IMR-90 (cell line): ENCODE measurements at regions not wholly inside any gene's neighbourhood (a gene's known extent, or its start where the extent isn't known, plus 50 kb on each side); places are given as distances from the start of the nearest gene placed in this dataset.

Source experiments
- ATAC-seq: fragments of 200-7000 bp; cut with Tn5 transposase; 2 replicates; pipeline ENCODE4 v1.9.1; 2020; ENCODE audit warnings: low read depth, mild to moderate bottlenecking, moderate library complexity
- BruUV-seq: library from RNA; stranded (reverse); fragments of 400-500 nt; replicated peaks from 2 replicates; lab custom pipeline; 2021; lab: Mats Ljungman, UMichigan
- CTCF ChIA-PET: fragments of 300-600 bp; formaldehyde crosslinking; extraction: SDS; loops from one replicate; lab custom pipeline; 2021; ENCODE audit warnings: antibody characterized with exemption; lab: Yijun Ruan, JAX
- POLR2A ChIA-PET: fragments of 300-600 bp; sonication (Branson Sonifier 250); formaldehyde crosslinking; loops from one replicate; lab custom pipeline; 2022; ENCODE audit warnings: antibody characterized with exemption; ENCODE audit not compliant: unreplicated experiment; lab: Charles Lee
- DNase-seq: peaks from one replicate; pipeline ENCODE4 v3.0.0; 2013
- H2AFZ ChIP-seq: replicated peaks from 2 replicates; pipeline ENCODE3; 2013; ENCODE audit warnings: low read length, mild to moderate bottlenecking; ENCODE audit not compliant: poor library complexity
- H2AK5ac ChIP-seq: 2 replicates; pipeline ENCODE4 v1.6.1; 2013; ENCODE audit warnings: low read depth, low read length, inconsistent platforms
- H2AK9ac ChIP-seq: replicated peaks from 2 replicates; pipeline ENCODE3; 2013; ENCODE audit warnings: mild to moderate bottlenecking, low read depth, low read length, moderate library complexity; ENCODE audit not compliant: poor library complexity
- H2BK120ac ChIP-seq: 2 replicates; pipeline ENCODE4 v1.6.1; 2013; ENCODE audit warnings: low read depth, low read length, inconsistent platforms
- H2BK15ac ChIP-seq: 3 replicates; pipeline ENCODE4 v1.6.1; 2013; ENCODE audit warnings: low read depth, low read length, inconsistent platforms
- H2BK20ac ChIP-seq: 2 replicates; pipeline ENCODE4 v1.6.1; 2013; ENCODE audit warnings: low read depth, mild to moderate bottlenecking, inconsistent platforms, low read length, moderate library complexity
- H2BK5ac ChIP-seq: 2 replicates; pipeline ENCODE4 v1.6.1; 2013; ENCODE audit warnings: mild to moderate bottlenecking, low read depth, low read length, inconsistent platforms; ENCODE audit not compliant: poor library complexity, severe bottlenecking
- H3K14ac ChIP-seq: replicated peaks from 2 replicates; pipeline ENCODE4 v1.6.1; 2013; ENCODE audit warnings: low read depth, low read length, inconsistent platforms
- H3K18ac ChIP-seq: 2 replicates; pipeline ENCODE4 v1.6.1; 2013; ENCODE audit warnings: low read depth, low read length, control low read depth
- H3K23ac ChIP-seq: 2 replicates; pipeline ENCODE4 v1.6.1; 2013; ENCODE audit warnings: low read depth, low read length, inconsistent platforms
- H3K27ac ChIP-seq: 2 replicates; pipeline ENCODE4 v1.5.1; 2013; ENCODE audit warnings: mild to moderate bottlenecking, control low read depth, low read length; ENCODE audit not compliant: insufficient read depth
- H3K27me3 ChIP-seq: 2 replicates; pipeline ENCODE4 v1.6.1; 2013; ENCODE audit warnings: low read length; ENCODE audit not compliant: control insufficient read depth, insufficient read depth
- H3K36me3 ChIP-seq: 2 replicates; pipeline ENCODE4 v1.6.1; 2013; ENCODE audit warnings: low read length, mixed read lengths; ENCODE audit not compliant: control insufficient read depth, insufficient read depth
- H3K4ac ChIP-seq: 2 replicates; pipeline ENCODE4 v1.6.1; 2013; ENCODE audit warnings: low read depth, low read length, inconsistent platforms
- H3K4me1 ChIP-seq: 2 replicates; pipeline ENCODE4 v1.6.1; 2013; ENCODE audit warnings: low read length, mixed read lengths; ENCODE audit not compliant: control insufficient read depth, insufficient read depth
- H3K4me2 ChIP-seq: 2 replicates; pipeline ENCODE4 v1.6.1; 2013; ENCODE audit warnings: low read depth, mild to moderate bottlenecking, control low read depth, low read length, moderate library complexity
- H3K4me3 ChIP-seq: 2 replicates; pipeline ENCODE4 v1.5.1; 2013; ENCODE audit warnings: low read depth, mild to moderate bottlenecking, control low read depth, low read length, moderate library complexity; ENCODE audit not compliant: insufficient read depth
- H3K56ac ChIP-seq: 2 replicates; pipeline ENCODE4 v1.6.1; 2013; ENCODE audit warnings: low read length, inconsistent platforms; ENCODE audit not compliant: insufficient read depth; ENCODE audit errors: extremely low read depth
- H3K79me1 ChIP-seq, 2 experiments: 2 replicates each; pipeline ENCODE4 v1.6.1; 2013; ENCODE audit warnings: low read length in 2 of 2, inconsistent platforms in 1 of 2, low read depth in 1 of 2
- H3K9ac ChIP-seq: 2 replicates; pipeline ENCODE4 v1.6.1; 2013; ENCODE audit warnings: low read depth, low read length, control low read depth
- H3K9me1 ChIP-seq: 2 replicates; pipeline ENCODE4 v1.6.1; 2013; ENCODE audit warnings: low read length, inconsistent platforms; ENCODE audit not compliant: insufficient read depth
- H3K9me3 ChIP-seq: 2 replicates; pipeline ENCODE4 v1.6.1; 2013; ENCODE audit warnings: low read length; ENCODE audit not compliant: control insufficient read depth, insufficient read depth
- H4K20me1 ChIP-seq: 2 replicates; pipeline ENCODE4 v1.6.1; 2013; ENCODE audit warnings: low read length, inconsistent platforms; ENCODE audit not compliant: insufficient read depth
- H4K5ac ChIP-seq: 2 replicates; pipeline ENCODE4 v1.6.1; 2013; ENCODE audit warnings: mild to moderate bottlenecking, low read depth, low read length, control low read depth
- H4K8ac ChIP-seq, 2 experiments: 2 replicates each; pipeline ENCODE4 v1.6.1; 2013; ENCODE audit warnings: low read depth in 2 of 2, low read length in 2 of 2, control low read depth in 1 of 2, inconsistent platforms in 1 of 2
- H4K91ac ChIP-seq: 2 replicates; pipeline ENCODE4 v1.6.1; 2013; ENCODE audit warnings: low read depth, low read length, inconsistent platforms; ENCODE audit not compliant: insufficient read depth
- BHLHE40 ChIP-seq: fragments of 150-350 bp; IDR thresholded peaks from 2 replicates; pipeline ENCODE4 v1.6.1; 2016; ENCODE audit warnings: mild to moderate bottlenecking, low read depth, low read length
- CEBPB ChIP-seq: IDR thresholded peaks from 2 replicates; pipeline ENCODE4 v1.6.1; 2012; ENCODE audit warnings: low read depth, low read length, improper control_type of control experiment
- CHD1 ChIP-seq: IDR thresholded peaks from 2 replicates; pipeline ENCODE4 v1.6.1; 2012; ENCODE audit warnings: low read depth, low read length, improper control_type of control experiment
- CTCF ChIP-seq: conservative IDR thresholded peaks from 2 replicates; pipeline ENCODE4 v1.5.1; 2012; ENCODE audit warnings: mild to moderate bottlenecking, low read depth, low read length, improper control_type of control experiment
- ELK1 ChIP-seq: fragments of 150-350 bp; IDR thresholded peaks from 2 replicates; pipeline ENCODE4 v1.6.1; 2016; ENCODE audit warnings: low read depth, mild to moderate bottlenecking, low read length, moderate library complexity, borderline replicate concordance
- FOS ChIP-seq: fragments of 150-350 bp; IDR thresholded peaks from 2 replicates; pipeline ENCODE4 v1.6.1; 2016; ENCODE audit warnings: low read depth, low read length
- MAFK ChIP-seq: IDR thresholded peaks from 2 replicates; pipeline ENCODE4 v1.6.1; 2012; ENCODE audit warnings: low read depth, low read length, improper control_type of control experiment
- MAZ ChIP-seq: IDR thresholded peaks from 2 replicates; pipeline ENCODE4 v1.6.1; 2012; ENCODE audit warnings: low read depth, mild to moderate bottlenecking, low read length, improper control_type of control experiment, moderate library complexity, borderline replicate concordance
- NFE2L2 ChIP-seq: fragments of 150-350 bp; IDR thresholded peaks from 2 replicates; pipeline ENCODE4 v1.6.1; 2016; ENCODE audit warnings: low read depth, mild to moderate bottlenecking, low read length
- POLR2A ChIP-seq: IDR thresholded peaks from 2 replicates; pipeline ENCODE4 v1.6.1; 2012; ENCODE audit warnings: mild to moderate bottlenecking, low read depth, low read length
- RAD21 ChIP-seq: IDR thresholded peaks from 2 replicates; pipeline ENCODE4 v1.6.1; 2012; ENCODE audit warnings: low read length, improper control_type of control experiment
- RCOR1 ChIP-seq: IDR thresholded peaks from 2 replicates; pipeline ENCODE4 v1.6.1; 2012; ENCODE audit warnings: mild to moderate bottlenecking, low read length, improper control_type of control experiment; ENCODE audit not compliant: insufficient replicate concordance
- RFX5 ChIP-seq: IDR thresholded peaks from 2 replicates; pipeline ENCODE4 v1.8.0; 2012; ENCODE audit warnings: low read depth, mild to moderate bottlenecking, low read length, moderate library complexity
- SMC3 ChIP-seq: fragments of 150-350 bp; IDR thresholded peaks from 2 replicates; pipeline ENCODE4 v1.6.1; 2016; ENCODE audit warnings: low read depth, mild to moderate bottlenecking, antibody characterized with exemption, low read length, moderate library complexity
- WGBS, 2 experiments: methylation state at CpG; one replicate each; pipeline versions ENCODE4 v1.1.5 to v1.1.7; 2013; ENCODE audit warnings: missing lambda C conversion rate in 2 of 2; ENCODE audit not compliant: insufficient read length in 1 of 2; ENCODE audit errors: extremely low coverage in 2 of 2; 5-methylcytosine and 5-hydroxymethylcytosine counted together
- dilution Hi-C: fragments of 300-500 bp; cut with HindIII; formaldehyde crosslinking; loops from one replicate; pipeline ENCODE4 v1.14.3; 2018; ENCODE audit warnings: low sequenced_read_pairs; ENCODE audit not compliant: unreplicated experiment
- in situ Hi-C: fragments of 300-500 bp; cut with MboI; formaldehyde crosslinking; loops from 3 replicates; pipeline ENCODE4 v1.14.3; 2019; ENCODE audit warnings: low sequenced_read_pairs, inconsistent platforms, mixed read lengths
- intact Hi-C: fragments of 100-400 bp; cut with micrococcal nuclease; formaldehyde crosslinking; loops from 2 replicates; pipeline ENCODE4 v1.10.0; 2022

- Histone ChIP-seq H3K18ac (no peak overlapping the region), H2BK20ac (no peak overlapping the region), H4K5ac (no peak overlapping the region), H3K4me1 (no peaks in the 10 kb centered on the region), H2AFZ (no peak overlapping the region), H2BK120ac (no peak overlapping the region), H4K91ac (no peak overlapping the region), H4K20me1 (no peaks in the 10 kb centered on the region), H3K27ac (no peak overlapping the region), H3K9me3 (no peaks in the 10 kb centered on the region), H3K4ac (no peak overlapping the region), H3K36me3 (no peaks in the 10 kb centered on the region), H3K9me1 (no peaks in the 10 kb centered on the region), H2AK9ac (no peak overlapping the region), H2BK15ac (no peak overlapping the region), H3K27me3 (no peaks in the 10 kb centered on the region), H3K4me2 (no peak overlapping the region), H2BK5ac (no peak overlapping the region), H3K9ac (no peak overlapping the region), H3K4me3 (no peak overlapping the region), H3K23ac (no peak overlapping the region), H3K14ac (no peak overlapping the region), H3K56ac (no peak overlapping the region), H2AK5ac (no peak overlapping the region), H3K79me1 (no peaks in the 10 kb centered on the region), H4K8ac (no peak overlapping the region)
- dilution Hi-C loops, result no loop called here
- DNase-seq (no peak), ATAC-seq (no peak)
- POLR2A ChIA-PET, result no interaction called here
- no TSS peak for BruUV-seq
- no peak for TF ChIP-seq SMC3
- TF ChIP-seq MAZ, result no peak
- no peak for TF ChIP-seq MAFK
- no peak for TF ChIP-seq POLR2A
- TF ChIP-seq CEBPB, result no peak
- TF ChIP-seq RCOR1, result no peak
- no peak for TF ChIP-seq CHD1
- TF ChIP-seq RAD21, result no peak
- no peak for TF ChIP-seq NFE2L2
- no peak for TF ChIP-seq RFX5
- no peak for TF ChIP-seq FOS
- no peak for TF ChIP-seq CTCF
- no peak for TF ChIP-seq ELK1
- no peak for TF ChIP-seq BHLHE40
- CTCF ChIA-PET, result no interaction called here
- WGBS, 2 experiments, result no CpG with 5 or more reads among the region's 2 CpGs
- in situ Hi-C loops, result no loop called here
- intact Hi-C loops, result no loop called here
These were observed 232.5 kb upstream of the NDST3 start for GRCh38 chr4:117801756-117802155.
